ENCODE measurements at regions not wholly inside any gene's neighbourhood (a gene's known extent, or its start where the extent isn't known, plus 50 kb on each side); places are given as distances from the start of the nearest gene placed in this dataset.
"Not testable (repeated sequence)": the region's sequence is repeated elsewhere in the genome, so short reads cannot be mapped to it uniquely, and the experiment has no call there.

GRCh38 chr14:62505045-62505444, 540.2 kb downstream of the KCNH5 start:
- H2BK15ac ChIP-seq (ENCODE audit: low read depth, low read length) = no peak overlapping the region

DNA sequence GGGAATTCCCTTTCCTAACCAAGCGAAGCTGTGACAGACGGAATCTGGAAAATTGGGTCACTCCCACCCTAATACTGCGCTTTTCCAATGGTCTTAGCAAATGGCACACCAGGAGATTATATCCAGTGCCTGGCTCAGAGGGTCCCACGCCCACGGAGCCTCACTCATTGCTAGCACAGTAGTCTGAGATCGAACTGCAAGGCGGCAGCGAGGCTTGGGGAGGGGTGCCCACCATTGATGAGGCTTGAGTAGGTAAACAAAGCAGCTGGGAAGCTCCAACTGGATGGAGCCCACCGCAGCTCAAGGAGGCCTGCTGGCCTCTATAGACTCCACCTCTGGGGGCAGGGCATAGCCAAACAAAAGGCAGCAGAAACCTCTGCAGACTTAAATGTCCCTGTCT, 523.9 kb downstream of the KCNH5 start:
- Mint-ChIP-seq H3K9me3 (peaks cover 46 to 54% of the 10 kb centered on the region in 2 experiments), H3K36me3 (ENCODE audit: insufficient read depth in 1 of 3, low read depth in 3 of 3) (peaks cover 17 to 41% (median 28%) of the 10 kb centered on the region in 3 experiments)
- not testable (repeated sequence) for H2BK15ac ChIP-seq (ENCODE audit: low read depth, low read length); H3K23me2 ChIP-seq (ENCODE audit: insufficient read length, low read depth, low read length, poor library complexity, severe bottlenecking); H3K9ac ChIP-seq (ENCODE audit: extremely low read depth, insufficient read length, low read length); H3K18ac ChIP-seq (ENCODE audit: insufficient read length, low read depth, low read length); H3K23ac ChIP-seq (ENCODE audit: insufficient read length, low read depth, low read length); H3K27ac Mint-ChIP-seq; H4K20me1 ChIP-seq (ENCODE audit: control insufficient read depth, insufficient read depth, insufficient read length); DNase-seq; H3K79me1 ChIP-seq (ENCODE audit: insufficient read depth, low read depth, low read length, poor library complexity, severe bottlenecking); H3K4me1 Mint-ChIP-seq; H3K27me3 ChIP-seq (ENCODE audit: insufficient read depth, low read length); H3T11ph ChIP-seq (ENCODE audit: low read length); H3K56ac ChIP-seq (ENCODE audit: insufficient read length, low read depth, low read length); H3K79me2 ChIP-seq (ENCODE audit: insufficient read depth, low read length); H2BK5ac ChIP-seq (ENCODE audit: insufficient read length, low read length); H4K5ac ChIP-seq (ENCODE audit: insufficient read length, low read depth, low read length); H3K4me3 Mint-ChIP-seq; H3K27ac ChIP-seq (ENCODE audit: insufficient read length, low read depth, low read length); H2BK120ac ChIP-seq (ENCODE audit: low read depth, low read length, poor library complexity, severe bottlenecking); H3K27me3 Mint-ChIP-seq (ENCODE audit: low read depth); H3K9me3 ChIP-seq (ENCODE audit: control insufficient read depth, low read depth, low read length); H3K4ac ChIP-seq (ENCODE audit: low read depth, low read length); H2BK20ac ChIP-seq (ENCODE audit: low read depth, low read length, poor library complexity, severe bottlenecking); H4K91ac ChIP-seq (ENCODE audit: insufficient read length, low read depth, low read length); H4K8ac ChIP-seq (replicated peaks; ENCODE audit: insufficient read length, low read depth, low read length); H3K4me2 ChIP-seq (ENCODE audit: insufficient read depth, insufficient read length, low read length); H3K4me1 ChIP-seq (ENCODE audit: insufficient read depth, low read length); H3K14ac ChIP-seq (ENCODE audit: insufficient read depth, low read length); H2BK12ac ChIP-seq (ENCODE audit: insufficient read length, low read depth, low read length); H2AFZ ChIP-seq (ENCODE audit: low read length); H2AK5ac ChIP-seq (ENCODE audit: insufficient read length, low read length)
- WGBS (ENCODE audit: extremely low coverage, insufficient read length, low lambda C conversion rate) = no CpG with 5 or more reads among the region's 9 CpGs

More at GRCh38 chr14:62505045-62505444, 540.2 kb downstream of the KCNH5 start:
- H2AK5ac ChIP-seq (ENCODE audit: insufficient read length, low read length) = no peak overlapping the region
- no peak overlapping the region for H2BK120ac ChIP-seq (ENCODE audit: low read depth, low read length, poor library complexity, severe bottlenecking)
- no peak overlapping the region for H3K4me2 ChIP-seq (ENCODE audit: insufficient read depth, insufficient read length, low read length)
- no peaks in the 10 kb centered on the region for H3K79me2 ChIP-seq (ENCODE audit: insufficient read depth, low read length)
- no peaks in the 10 kb centered on the region for H3K79me1 ChIP-seq (ENCODE audit: insufficient read depth, low read depth, low read length, poor library complexity, severe bottlenecking)
- Mint-ChIP-seq H3K27ac (no peak overlapping the region), H3K4me1 (no peaks in the 10 kb centered on the region), H3K27me3 (ENCODE audit: low read depth) (no peaks in the 10 kb centered on the region), H3K36me3 (ENCODE audit: insufficient read depth in 1 of 3, low read depth in 3 of 3) (peaks cover 0 to 8% (median 0%) of the 10 kb centered on the region in 3 experiments; a peak in 1 of 7 replicates), H3K4me3 (no peak overlapping the region), H3K9me3 (peaks cover 0 to 4% of the 10 kb centered on the region in 2 experiments; a peak in 2 of 5 replicates)
- no peak overlapping the region for H3K14ac ChIP-seq (ENCODE audit: insufficient read depth, low read length)
- no peak overlapping the region for H4K5ac ChIP-seq (ENCODE audit: insufficient read length, low read depth, low read length)
- no peaks in the 10 kb centered on the region for H4K20me1 ChIP-seq (ENCODE audit: control insufficient read depth, insufficient read depth, insufficient read length)
- H3K23ac ChIP-seq (ENCODE audit: insufficient read length, low read depth, low read length) = no peak overlapping the region
- H3K4ac ChIP-seq (ENCODE audit: low read depth, low read length) = no peak overlapping the region
- H2BK5ac ChIP-seq (ENCODE audit: insufficient read length, low read length) = no peak overlapping the region
- no peak overlapping the region for H4K8ac ChIP-seq (replicated peaks; ENCODE audit: insufficient read length, low read depth, low read length)
- no peaks in the 10 kb centered on the region for H3K23me2 ChIP-seq (ENCODE audit: insufficient read length, low read depth, low read length, poor library complexity, severe bottlenecking)
- H3K9me3 ChIP-seq (ENCODE audit: control insufficient read depth, low read depth, low read length) = no peaks in the 10 kb centered on the region
- no peak overlapping the region for H3K18ac ChIP-seq (ENCODE audit: insufficient read length, low read depth, low read length)
- no peak overlapping the region for H3K56ac ChIP-seq (ENCODE audit: insufficient read length, low read depth, low read length)
- TF ChIP-seq CTCF (conservative IDR thresholded peaks at IDR 0.05) = no peak
- no peak for DNase-seq
- H2AFZ ChIP-seq (ENCODE audit: low read length) = no peak overlapping the region
- no peak overlapping the region for H3K9ac ChIP-seq (ENCODE audit: extremely low read depth, insufficient read length, low read length)
- H3T11ph ChIP-seq (ENCODE audit: low read length) = no peak overlapping the region
- no peak overlapping the region for H2BK12ac ChIP-seq (ENCODE audit: insufficient read length, low read depth, low read length)
- H3K27ac ChIP-seq (ENCODE audit: insufficient read length, low read depth, low read length) = no peak overlapping the region
- H4K91ac ChIP-seq (ENCODE audit: insufficient read length, low read depth, low read length) = no peak overlapping the region
- WGBS (ENCODE audit: extremely low coverage, insufficient read length, low lambda C conversion rate) = no CpG with 5 or more reads among the region's 4 CpGs
- H3K27me3 ChIP-seq (ENCODE audit: insufficient read depth, low read length) = no peaks in the 10 kb centered on the region
- no peaks in the 10 kb centered on the region for H3K4me1 ChIP-seq (ENCODE audit: insufficient read depth, low read length)
- H2BK20ac ChIP-seq (ENCODE audit: low read depth, low read length, poor library complexity, severe bottlenecking) = no peak overlapping the region

Measured in H9 (cell line).